ENCODE measurements at regions not wholly inside any gene's neighbourhood (a gene's known extent, or its start where the extent isn't known, plus 50 kb on each side); places are given as distances from the start of the nearest gene placed in this dataset.

- TF ChIP-seq, protein P1, sequence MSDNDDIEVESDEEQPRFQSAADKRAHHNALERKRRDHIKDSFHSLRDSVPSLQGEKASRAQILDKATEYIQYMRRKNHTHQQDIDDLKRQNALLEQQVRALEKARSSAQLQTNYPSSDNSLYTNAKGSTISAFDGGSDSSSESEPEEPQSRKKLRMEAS (IDR thresholded peaks at IDR 0.05; ENCODE audit: insufficient read depth, insufficient read length), result no peak
- TF ChIP-seq CTCF (IDR thresholded peaks at IDR 0.05; ENCODE audit: extremely low read depth in 1 of 2, insufficient read depth in 1 of 2, low read depth in 1 of 2, low read length in 2 of 2), result no peak
- TF ChIP-seq POLR2AphosphoS5 (IDR thresholded peaks at IDR 0.05; ENCODE audit: insufficient read depth, low read depth, low read length), result no peak
- TF ChIP-seq POLR2A (IDR thresholded peaks at IDR 0.05; ENCODE audit: low read depth, low read length), result no peak
- no peak for TF ChIP-seq GATA2 (IDR thresholded peaks at IDR 0.05; ENCODE audit: insufficient read depth, insufficient read length, low read depth, low read length)
- no peak for TF ChIP-seq EZH2 (IDR thresholded peaks at IDR 0.05; ENCODE audit: borderline replicate concordance, low read depth, low read length, severe bottlenecking)
Observed at GRCh38 chr3:127352612-127353011, 64.8 kb upstream of the PRR20G start.

All from endothelial cell of umbilical vein (primary cell).